Heart left ventricle (tissue), 13 donors: ENCODE measurements at regions not wholly inside any gene's neighbourhood (a gene's known extent, or its start where the extent isn't known, plus 50 kb on each side); places are given as distances from the start of the nearest gene placed in this dataset.
"Not testable (repeated sequence)": the region's sequence is repeated elsewhere in the genome, so short reads cannot be mapped to it uniquely, and the experiment has no call there.

Experiments used
- CTCF ChIP-seq, 12 donors: fragments of 200-600 bp; sonication (generic) in 4 of 12; IDR thresholded peaks; one replicate each; pipeline versions ENCODE4 v1.5.0 to v1.8.0; 2018 to 2022; ENCODE audit warnings: antibody characterized with exemption in 12 of 12, mild to moderate bottlenecking in 5 of 12
- POLR2A ChIP-seq, 2 donors: fragments of 450-650 bp; IDR thresholded peaks; one replicate each; pipeline ENCODE4 v1.6.1; 2017; ENCODE audit warnings: antibody characterized with exemption in 2 of 2, mild to moderate bottlenecking in 2 of 2, moderate library complexity in 2 of 2
- donor health status: ischemic (EF 13 %, LVEDD 7.1; RV severe dilation, severe dysfunction).
- donor health status: DM: no; HTN: yes; CAD: no.
- donor health status: DM: no; HTN: no; CAD: no.
- donor health status: ischemic (EF 25% LVEDD 6.9; RV normal size, moderate dysfunction).
- donor health status: ischemic (EF 25% LVEDD 5.7; RV mildly dilated, moderate dysfunction).
- donor health status: ischemic (EF 35%, LVEDD 5.7; RV mildly dilated, moderate dysfunction).
- donor health status: nonischemic (EF 11% LVEDD 7.7; RV severe dilation, severe dysfunction).
- donor health status: DM: yes; HTN: yes; CAD: no.
- donor health status: PGD.
- donor health status: ischemic (EF 29% LVEDD 5.4; RV normal size, mild dysfunction).
- donor health status: nonischemic (EF 23%, LVEDD 6.1; RV moderate dilation, normal function).

- not testable (repeated sequence) for TF ChIP-seq POLR2A, CTCF (IDR thresholded peaks at IDR 0.05)
Observed at GRCh38 chr2:183975676-183976075, 622.7 kb upstream of the ZNF804A start.
